H1 (cell line): ENCODE measurements at regions not wholly inside any gene's neighbourhood (a gene's known extent, or its start where the extent isn't known, plus 50 kb on each side); places are given as distances from the start of the nearest gene placed in this dataset.

Experiments used
- CTCF ChIA-PET: fragments of 300-600 bp; sonication (Branson Sonifier 250); formaldehyde crosslinking; loops from one replicate; lab custom pipeline; 2021; ENCODE audit not compliant: partially characterized antibody; lab: Charles Lee
- POLR2A ChIA-PET: fragments of 300-600 bp; sonication (Branson Sonifier 250); formaldehyde crosslinking; loops from one replicate; lab custom pipeline; 2021; ENCODE audit warnings: inconsistent platforms; ENCODE audit not compliant: partially characterized antibody; lab: Charles Lee
- DNase-seq, 2 experiments: peaks; one replicate each; pipeline versions ENCODE4 v3.0.0 to v3.0.0-alpha.2; 2010 to 2022; ENCODE audit warnings: low spot score in 2 of 2, low read depth in 1 of 2, mixed read lengths in 1 of 2
- FAIRE-seq: peaks from 2 replicates; lab custom pipeline; 2011; peaks lifted over from hg19 to GRCh38; lab: Jason Lieb, UNC
- H2AFZ ChIP-seq: 2 replicates; pipeline ENCODE4 v1.8.1; 2012; ENCODE audit warnings: low read length, inconsistent platforms
- H2AK5ac ChIP-seq: 2 replicates; pipeline ENCODE4 v1.6.1; 2013; ENCODE audit warnings: low read depth, low read length
- H2BK120ac ChIP-seq: replicated peaks from 2 replicates; pipeline ENCODE3; 2013; ENCODE audit warnings: low read depth, low read length, inconsistent platforms
- H2BK12ac ChIP-seq: 2 replicates; pipeline ENCODE4 v1.6.1; 2013; ENCODE audit warnings: low read depth, low read length
- H2BK15ac ChIP-seq: 2 replicates; pipeline ENCODE4 v1.6.1; 2013; ENCODE audit warnings: low read length
- H2BK20ac ChIP-seq: 2 replicates; pipeline ENCODE4 v1.6.1; 2013; ENCODE audit warnings: low read length
- H2BK5ac ChIP-seq: 2 replicates; pipeline ENCODE4 v1.6.1; 2013; ENCODE audit warnings: low read depth, low read length
- H3K14ac ChIP-seq: 2 replicates; pipeline ENCODE4 v1.6.1; 2013; ENCODE audit warnings: inconsistent platforms; ENCODE audit not compliant: insufficient read length
- H3K18ac ChIP-seq: 2 replicates; pipeline ENCODE4 v1.6.1; 2013; ENCODE audit warnings: low read length; ENCODE audit errors: extremely low read depth
- H3K23ac ChIP-seq: 2 replicates; pipeline ENCODE4 v1.6.1; 2013; ENCODE audit warnings: inconsistent platforms; ENCODE audit not compliant: insufficient read length
- H3K23me2 ChIP-seq: 2 replicates; pipeline ENCODE4 v1.6.1; 2013; ENCODE audit warnings: low read depth, low read length
- H3K27ac ChIP-seq: 2 replicates; pipeline ENCODE4 v1.6.1; 2011; ENCODE audit warnings: low read depth, low read length, inconsistent platforms
- H3K27me3 ChIP-seq, 4 experiments: replicated peaks in 1 of 4; 1 replicate in 1 of 4; 2 replicates in 3 of 4; pipeline versions ENCODE4 v1.6.1 to v1.8.1; 2011 to 2013; ENCODE audit warnings: low read length in 3 of 4, mild to moderate bottlenecking in 3 of 4, inconsistent platforms in 2 of 4, mixed read lengths in 2 of 4, moderate library complexity in 1 of 4; ENCODE audit not compliant: control insufficient read depth in 3 of 4, insufficient read depth in 3 of 4; ENCODE audit errors: extremely low read depth in 1 of 4
- H3K36me3 ChIP-seq, 4 experiments: 2 replicates each; pipeline versions ENCODE4 v1.6.1 to v1.8.1; 2011 to 2013; ENCODE audit warnings: mild to moderate bottlenecking in 4 of 4, low read length in 3 of 4, moderate library complexity in 2 of 4, control low read depth in 1 of 4, inconsistent platforms in 1 of 4; ENCODE audit not compliant: insufficient read depth in 4 of 4, control insufficient read depth in 2 of 4
- H3K4ac ChIP-seq: replicated peaks from 2 replicates; pipeline ENCODE3; 2013; ENCODE audit warnings: low read length, low read depth, mixed read lengths, inconsistent platforms; ENCODE audit not compliant: insufficient read length
- H3K4me1 ChIP-seq, 4 experiments: replicated peaks in 1 of 4; 1 replicate in 1 of 4; 2 replicates in 3 of 4; pipeline versions ENCODE4 v1.6.1 to v1.8.1; 2011 to 2013; ENCODE audit warnings: low read length in 3 of 4, inconsistent platforms in 2 of 4, mixed read lengths in 1 of 4; ENCODE audit not compliant: insufficient read depth in 4 of 4, control insufficient read depth in 3 of 4
- H3K4me2 ChIP-seq, 2 experiments: 2 replicates each; pipeline versions ENCODE4 v1.6.1 to v1.8.1; 2011 to 2013; ENCODE audit warnings: low read depth in 2 of 2, low read length in 2 of 2, control low read depth in 1 of 2, inconsistent platforms in 1 of 2, mild to moderate bottlenecking in 1 of 2; ENCODE audit not compliant: insufficient read depth in 1 of 2
- H3K4me3 ChIP-seq, 4 experiments: fragments of 200-600, 300-600 bp in 1 of 4; sonication (generic), shearing (Covaris generic), sonication (Bioruptor Twin) in 1 of 4; 2 replicates each; pipeline versions ENCODE4 v1.5.1 to v1.8.1; 2011 to 2016; ENCODE audit warnings: low read length in 4 of 4, low read depth in 3 of 4, control low read depth in 2 of 4, inconsistent platforms in 2 of 4, mild to moderate bottlenecking in 2 of 4, mixed read lengths in 1 of 4, moderate library complexity in 1 of 4; ENCODE audit not compliant: insufficient read depth in 2 of 4; ENCODE audit errors: extremely low read depth in 1 of 4
- H3K56ac ChIP-seq: replicated peaks from 2 replicates; pipeline ENCODE3; 2013; ENCODE audit warnings: low read depth, mild to moderate bottlenecking, mixed read lengths, low read length, inconsistent platforms; ENCODE audit not compliant: insufficient read length
- H3K79me1 ChIP-seq: 2 replicates; pipeline ENCODE4 v1.6.1; 2013; ENCODE audit warnings: low read depth, low read length, control low read depth
- H3K79me2 ChIP-seq, 2 experiments: 2 replicates each; pipeline versions ENCODE4 v1.6.1 to v1.8.1; 2012 to 2013; ENCODE audit warnings: low read length in 2 of 2, mild to moderate bottlenecking in 2 of 2, inconsistent platforms in 1 of 2; ENCODE audit not compliant: insufficient read depth in 2 of 2, control insufficient read depth in 1 of 2
- H3K9ac ChIP-seq, 4 experiments: replicated peaks in 1 of 4; 1 replicate in 1 of 4; 2 replicates in 3 of 4; pipeline versions ENCODE4 v1.6.1 to v1.8.1; 2011 to 2013; ENCODE audit warnings: low read depth in 3 of 4, low read length in 3 of 4, control low read depth in 2 of 4, mild to moderate bottlenecking in 2 of 4, moderate library complexity in 2 of 4, inconsistent platforms in 1 of 4; ENCODE audit errors: extremely low read depth in 1 of 4
- H3K9me3 ChIP-seq, 2 experiments: 2 replicates each; pipeline versions ENCODE4 v1.6.1 to v1.8.1; 2012 to 2013; ENCODE audit warnings: mild to moderate bottlenecking in 2 of 2, moderate library complexity in 2 of 2, control low read depth in 1 of 2, inconsistent platforms in 1 of 2, low read depth in 1 of 2, low read length in 1 of 2, mixed read lengths in 1 of 2; ENCODE audit not compliant: insufficient read depth in 2 of 2
- H4K20me1 ChIP-seq, 2 experiments: replicated peaks in 1 of 2; 2 replicates each; pipeline versions ENCODE3 to v1.8.1; 2011 to 2013; ENCODE audit warnings: inconsistent platforms in 2 of 2, low read length in 2 of 2, mild to moderate bottlenecking in 1 of 2; ENCODE audit not compliant: insufficient read depth in 2 of 2, control insufficient read depth in 1 of 2
- H4K5ac ChIP-seq: 2 replicates; pipeline ENCODE4 v1.6.1; 2013; ENCODE audit warnings: low read length, low read depth, mixed read lengths, inconsistent platforms; ENCODE audit not compliant: insufficient read length
- H4K8ac ChIP-seq: 2 replicates; pipeline ENCODE4 v1.8.0; 2013; ENCODE audit warnings: mild to moderate bottlenecking, moderate library complexity, low read length, inconsistent platforms; ENCODE audit not compliant: insufficient read depth; ENCODE audit errors: extremely low read depth
- H4K91ac ChIP-seq: replicated peaks from 2 replicates; pipeline ENCODE3; 2013; ENCODE audit warnings: low read length, mixed read lengths, inconsistent platforms; ENCODE audit not compliant: insufficient read length
- BCL11A ChIP-seq, 2 experiments: IDR thresholded peaks; one replicate each; pipeline ENCODE4 v1.6.1; 2011; ENCODE audit warnings: low read depth in 2 of 2, low read length in 2 of 2, mild to moderate bottlenecking in 2 of 2
- CBX8 ChIP-seq: fragments of 300-800, 300-1000 bp; sonication (generic); IDR thresholded peaks from 2 replicates; pipeline ENCODE4 v1.7.1; 2016; ENCODE audit warnings: low read depth, low read length, borderline replicate concordance
- CHD1 ChIP-seq: IDR thresholded peaks from 2 replicates; pipeline ENCODE4 v1.6.1; 2012; ENCODE audit warnings: low read depth, low read length, improper control_type of control experiment
- EP300 ChIP-seq, 2 experiments: IDR thresholded peaks; 1 replicate in 1 of 2; 2 replicates in 1 of 2; pipeline ENCODE4 v1.6.1; 2011 to 2012; ENCODE audit warnings: low read depth in 2 of 2, low read length in 2 of 2, mild to moderate bottlenecking in 2 of 2, borderline replicate concordance in 1 of 2, inconsistent platforms in 1 of 2, moderate library complexity in 1 of 2
- FOSL1 ChIP-seq: IDR thresholded peaks from 2 replicates; pipeline ENCODE4 v1.6.1; 2011; ENCODE audit warnings: mild to moderate bottlenecking, low read depth, low read length, moderate library complexity; ENCODE audit not compliant: insufficient read depth
- RFX5 ChIP-seq: IDR thresholded peaks from 2 replicates; pipeline ENCODE4 v1.6.1; 2011; ENCODE audit warnings: low read depth, low read length, improper control_type of control experiment, borderline replicate concordance
- SIN3A ChIP-seq, 2 experiments: IDR thresholded peaks in 1 of 2; conservative IDR thresholded peaks in 1 of 2; 2 replicates each; pipeline ENCODE4 v1.6.1; 2011 to 2012; ENCODE audit warnings: low read length in 2 of 2, improper control_type of control experiment in 1 of 2, low read depth in 1 of 2, mild to moderate bottlenecking in 1 of 2
- TF ChIP-seq, protein P1 (sequence below): IDR thresholded peaks from 2 replicates; pipeline ENCODE4 v1.6.1; 2012; ENCODE audit warnings: low read length, inconsistent platforms

DNA sequence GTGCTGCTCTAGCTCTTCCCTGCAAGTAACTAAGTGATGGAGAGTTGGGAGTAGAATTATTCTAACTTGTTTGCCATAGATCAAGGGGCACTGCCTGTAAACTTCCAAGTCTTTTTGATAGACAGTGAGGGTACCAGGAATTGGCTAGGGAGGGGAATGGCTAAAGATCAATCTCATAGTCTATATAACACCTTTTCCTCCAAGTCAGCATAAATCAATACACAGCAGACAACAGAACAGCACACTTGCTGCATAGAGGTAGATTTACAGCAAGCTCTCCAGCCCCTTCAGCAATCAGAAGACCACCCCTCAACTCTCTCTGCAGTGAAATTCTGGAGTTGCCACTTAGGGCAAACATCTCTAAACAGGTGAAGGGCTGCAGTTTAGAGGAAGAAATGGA is 643.5 kb upstream of the KLF4 start:
- no peaks in the 10 kb centered on the region for H3K23me2 ChIP-seq
- H3K14ac ChIP-seq: no peak overlapping the region
- H4K20me1 ChIP-seq: no peaks in the 10 kb centered on the region
- H3K56ac ChIP-seq: no peak overlapping the region
- no peaks in the 10 kb centered on the region for H3K79me2 ChIP-seq
- no peak overlapping the region for H2BK15ac ChIP-seq
- no peak overlapping the region for H3K4me2 ChIP-seq
- H4K5ac ChIP-seq: no peak overlapping the region
- FAIRE-seq: no peak
- no peak overlapping the region for H3K9ac ChIP-seq
- no peaks in the 10 kb centered on the region for H3K27me3 ChIP-seq
- H3K23ac ChIP-seq: no peak overlapping the region
- H2BK5ac ChIP-seq: no peak overlapping the region
- H3K4me3 ChIP-seq: no peak overlapping the region
- no peak overlapping the region for H2BK120ac ChIP-seq
- TF ChIP-seq BCL11A (IDR thresholded peaks at IDR 0.05; ENCODE audit: low read depth in 2 of 2, low read length in 2 of 2) (no peak), FOSL1 (no peak), CHD1 (no peak), EP300 (IDR thresholded peaks at IDR 0.05; ENCODE audit: borderline replicate concordance in 1 of 2, low read depth in 2 of 2, low read length in 2 of 2) (no peak), SIN3A (conservative IDR thresholded peaks at IDR 0.05 in 1 of 2, IDR thresholded peaks at IDR 0.05 in 1 of 2; ENCODE audit: low read depth in 1 of 2, low read length in 2 of 2) (no peak), CBX8 (no peak), RFX5 (no peak)
- TF ChIP-seq, protein P1, sequence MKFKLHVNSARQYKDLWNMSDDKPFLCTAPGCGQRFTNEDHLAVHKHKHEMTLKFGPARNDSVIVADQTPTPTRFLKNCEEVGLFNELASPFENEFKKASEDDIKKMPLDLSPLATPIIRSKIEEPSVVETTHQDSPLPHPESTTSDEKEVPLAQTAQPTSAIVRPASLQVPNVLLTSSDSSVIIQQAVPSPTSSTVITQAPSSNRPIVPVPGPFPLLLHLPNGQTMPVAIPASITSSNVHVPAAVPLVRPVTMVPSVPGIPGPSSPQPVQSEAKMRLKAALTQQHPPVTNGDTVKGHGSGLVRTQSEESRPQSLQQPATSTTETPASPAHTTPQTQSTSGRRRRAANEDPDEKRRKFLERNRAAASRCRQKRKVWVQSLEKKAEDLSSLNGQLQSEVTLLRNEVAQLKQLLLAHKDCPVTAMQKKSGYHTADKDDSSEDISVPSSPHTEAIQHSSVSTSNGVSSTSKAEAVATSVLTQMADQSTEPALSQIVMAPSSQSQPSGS: no peak
- TF ChIP-seq, all 59 proteins: peak for 0
- Histone ChIP-seq H4K91ac (no peak overlapping the region), H3K18ac (no peak overlapping the region), H3K79me1 (no peaks in the 10 kb centered on the region), H2AK5ac (no peak overlapping the region), H2BK12ac (no peak overlapping the region), H3K4me1 (peaks cover 0 to 4% (median 0%) of the 10 kb centered on the region in 4 experiments; a peak in 2 of 7 replicates), H3K27ac (no peak overlapping the region), H4K8ac (no peak overlapping the region), H3K4ac (no peak overlapping the region), H3K36me3 (no peaks in the 10 kb centered on the region), H2AFZ (no peak overlapping the region), H3K9me3 (no peaks in the 10 kb centered on the region), H2BK20ac (no peak overlapping the region)
- ChIA-PET CTCF (interaction anchor here (0.8 to 1.6 kb wide), 3 partner anchors 9 to 140 kb away, joined by 3 to 4 read pairs (median 4); no protein-coding TSS in a partner anchor), POLR2A (no interaction called here)
- no peak for DNase-seq
